ENCODE measurements at regions not wholly inside any gene's neighbourhood (a gene's known extent, or its start where the extent isn't known, plus 50 kb on each side); places are given as distances from the start of the nearest gene placed in this dataset.

DNA sequence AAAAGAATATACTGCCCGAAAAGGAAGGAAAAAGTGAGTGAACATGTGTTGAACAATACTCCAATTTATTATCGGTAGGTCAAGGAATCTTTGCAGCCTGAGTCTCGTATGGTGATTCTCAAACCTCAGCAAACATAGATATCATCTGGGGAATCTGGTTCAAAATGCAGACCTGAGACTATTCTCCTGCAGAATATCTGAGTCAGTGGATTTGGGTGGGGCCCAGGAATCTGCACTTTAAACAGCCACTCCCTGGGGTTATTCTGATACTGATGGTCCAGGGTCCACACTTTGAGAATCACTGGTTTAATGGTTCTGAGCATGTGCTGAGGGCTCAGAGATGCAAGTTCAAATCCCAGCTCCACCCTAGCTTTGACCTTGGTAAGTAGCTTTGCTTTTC lies 53.6 kb upstream of the GRK3 start:
- TF ChIP-seq, protein P1, sequence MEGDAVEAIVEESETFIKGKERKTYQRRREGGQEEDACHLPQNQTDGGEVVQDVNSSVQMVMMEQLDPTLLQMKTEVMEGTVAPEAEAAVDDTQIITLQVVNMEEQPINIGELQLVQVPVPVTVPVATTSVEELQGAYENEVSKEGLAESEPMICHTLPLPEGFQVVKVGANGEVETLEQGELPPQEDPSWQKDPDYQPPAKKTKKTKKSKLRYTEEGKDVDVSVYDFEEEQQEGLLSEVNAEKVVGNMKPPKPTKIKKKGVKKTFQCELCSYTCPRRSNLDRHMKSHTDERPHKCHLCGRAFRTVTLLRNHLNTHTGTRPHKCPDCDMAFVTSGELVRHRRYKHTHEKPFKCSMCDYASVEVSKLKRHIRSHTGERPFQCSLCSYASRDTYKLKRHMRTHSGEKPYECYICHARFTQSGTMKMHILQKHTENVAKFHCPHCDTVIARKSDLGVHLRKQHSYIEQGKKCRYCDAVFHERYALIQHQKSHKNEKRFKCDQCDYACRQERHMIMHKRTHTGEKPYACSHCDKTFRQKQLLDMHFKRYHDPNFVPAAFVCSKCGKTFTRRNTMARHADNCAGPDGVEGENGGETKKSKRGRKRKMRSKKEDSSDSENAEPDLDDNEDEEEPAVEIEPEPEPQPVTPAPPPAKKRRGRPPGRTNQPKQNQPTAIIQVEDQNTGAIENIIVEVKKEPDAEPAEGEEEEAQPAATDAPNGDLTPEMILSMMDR (IDR thresholded peaks at IDR 0.05), result no peak
- TF ChIP-seq EP300 (IDR thresholded peaks at IDR 0.05) (no peak), POLR2AphosphoS5 (IDR thresholded peaks at IDR 0.05) (no peak)

Measured in gastroesophageal sphincter (tissue), 3 donors.